ENCODE measurements at regions not wholly inside any gene's neighbourhood (a gene's known extent, or its start where the extent isn't known, plus 50 kb on each side); places are given as distances from the start of the nearest gene placed in this dataset.

DNA sequence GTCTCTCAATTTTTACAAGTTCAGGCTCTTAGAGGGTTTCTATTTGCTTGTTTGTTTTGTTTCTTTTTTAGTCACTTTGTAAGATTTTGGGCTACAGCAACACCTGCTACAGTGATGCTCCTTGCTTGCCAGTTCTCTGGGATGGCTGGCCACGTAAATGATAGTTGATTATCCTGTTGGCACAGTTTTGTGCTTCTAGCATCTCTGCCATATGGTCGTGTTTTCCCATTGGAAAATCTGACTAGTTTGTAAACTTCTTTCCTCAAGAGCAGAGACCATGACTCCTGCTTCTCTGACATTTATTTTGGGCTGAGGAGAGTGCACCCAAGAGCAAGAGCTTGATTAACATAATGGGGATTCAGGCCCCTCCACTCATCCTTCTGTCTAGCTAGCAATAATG is 1621.6 kb upstream of the RAG2 start:
- Mint-ChIP-seq H3K4me3 (no peak overlapping the region), H3K36me3 (ENCODE audit: low read depth) (peaks cover 7% of the 10 kb centered on the region), H3K9me3 (peaks cover 37% of the 10 kb centered on the region), H3K4me1 (no peaks in the 10 kb centered on the region), H3K27ac (no peak overlapping the region), H3K27me3 (ENCODE audit: insufficient read depth) (no peaks in the 10 kb centered on the region)
- no peak overlapping the region for H3K27ac ChIP-seq (ENCODE audit: low read depth, low read length)
- no peak overlapping the region for H3K9ac ChIP-seq (ENCODE audit: extremely low read depth, low read length, poor library complexity, severe bottlenecking)
- DNase-seq = no peak
- TF ChIP-seq, protein P1, sequence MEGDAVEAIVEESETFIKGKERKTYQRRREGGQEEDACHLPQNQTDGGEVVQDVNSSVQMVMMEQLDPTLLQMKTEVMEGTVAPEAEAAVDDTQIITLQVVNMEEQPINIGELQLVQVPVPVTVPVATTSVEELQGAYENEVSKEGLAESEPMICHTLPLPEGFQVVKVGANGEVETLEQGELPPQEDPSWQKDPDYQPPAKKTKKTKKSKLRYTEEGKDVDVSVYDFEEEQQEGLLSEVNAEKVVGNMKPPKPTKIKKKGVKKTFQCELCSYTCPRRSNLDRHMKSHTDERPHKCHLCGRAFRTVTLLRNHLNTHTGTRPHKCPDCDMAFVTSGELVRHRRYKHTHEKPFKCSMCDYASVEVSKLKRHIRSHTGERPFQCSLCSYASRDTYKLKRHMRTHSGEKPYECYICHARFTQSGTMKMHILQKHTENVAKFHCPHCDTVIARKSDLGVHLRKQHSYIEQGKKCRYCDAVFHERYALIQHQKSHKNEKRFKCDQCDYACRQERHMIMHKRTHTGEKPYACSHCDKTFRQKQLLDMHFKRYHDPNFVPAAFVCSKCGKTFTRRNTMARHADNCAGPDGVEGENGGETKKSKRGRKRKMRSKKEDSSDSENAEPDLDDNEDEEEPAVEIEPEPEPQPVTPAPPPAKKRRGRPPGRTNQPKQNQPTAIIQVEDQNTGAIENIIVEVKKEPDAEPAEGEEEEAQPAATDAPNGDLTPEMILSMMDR (conservative IDR thresholded peaks at IDR 0.05) = no peak
- H3K36me3 ChIP-seq (ENCODE audit: control insufficient read depth, insufficient read depth, low read length) = no peaks in the 10 kb centered on the region
- H3K27me3 ChIP-seq (ENCODE audit: control insufficient read depth, insufficient read depth, low read length, poor library complexity, severe bottlenecking) = no peaks in the 10 kb centered on the region
- WGBS, 2 experiments (ENCODE audit: insufficient coverage in 1 of 2, insufficient read length in 1 of 2) = 95% methylated on average over 2 of the region's 2 CpGs; no CpG with 5 or more reads in 1 of the 2 experiments
- peaks cover 52% of the 10 kb centered on the region for H3K9me3 ChIP-seq (ENCODE audit: control insufficient read depth, low read length)
- no peak overlapping the region for H3K4me3 ChIP-seq (ENCODE audit: low read length)
- H3K4me1 ChIP-seq (ENCODE audit: control insufficient read depth, insufficient read depth, low read length) = no peaks in the 10 kb centered on the region

DNA sequence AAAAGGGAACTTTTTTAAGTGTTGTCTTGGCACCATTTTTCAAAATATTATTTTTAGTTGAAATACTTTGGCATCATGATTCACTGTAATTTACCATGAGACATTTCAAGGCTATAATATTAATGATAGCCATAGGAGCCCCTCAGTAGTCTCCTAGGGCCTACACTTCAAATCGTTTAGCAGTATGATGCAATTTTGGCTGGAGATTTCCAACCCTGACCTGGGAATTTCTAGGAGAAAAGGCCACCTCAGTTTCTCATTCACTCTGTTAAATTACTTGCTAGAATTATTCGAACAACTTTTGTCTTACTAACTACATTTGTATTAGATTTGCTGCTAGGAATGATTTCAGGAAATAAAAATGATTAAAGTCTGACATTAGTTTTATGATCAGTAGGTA is 1610.9 kb upstream of the RAG2 start:
- H3K4me1 Mint-ChIP-seq = peaks cover 6% of the 10 kb centered on the region
- H3K9me3 Mint-ChIP-seq = no peaks in the 10 kb centered on the region
- H3K36me3 Mint-ChIP-seq (ENCODE audit: low read depth) = no peaks in the 10 kb centered on the region
- H3K4me1 ChIP-seq (ENCODE audit: control insufficient read depth, insufficient read depth, low read length) = peaks cover 10% of the 10 kb centered on the region
- H3K27me3 Mint-ChIP-seq (ENCODE audit: insufficient read depth) = no peaks in the 10 kb centered on the region
- no peaks in the 10 kb centered on the region for H3K9me3 ChIP-seq (ENCODE audit: control insufficient read depth, low read length)
- H3K27ac Mint-ChIP-seq = no peak overlapping the region
- 80 to 90% methylated on average over 1 to 2 of the region's 2 CpGs for WGBS, 2 experiments (ENCODE audit: insufficient coverage in 1 of 2, insufficient read length in 1 of 2)
- DNase-seq = no peak
- TF ChIP-seq, protein P1 (conservative IDR thresholded peaks at IDR 0.05) = no peak
- H3K4me3 ChIP-seq (ENCODE audit: low read length) = no peak overlapping the region
- no peak overlapping the region for H3K4me3 Mint-ChIP-seq
- H3K27me3 ChIP-seq (ENCODE audit: control insufficient read depth, insufficient read depth, low read length, poor library complexity, severe bottlenecking) = no peaks in the 10 kb centered on the region
- H3K27ac ChIP-seq (ENCODE audit: low read depth, low read length) = no peak overlapping the region
- no peak overlapping the region for H3K9ac ChIP-seq (ENCODE audit: extremely low read depth, low read length, poor library complexity, severe bottlenecking)
- H3K36me3 ChIP-seq (ENCODE audit: control insufficient read depth, insufficient read depth, low read length) = no peaks in the 10 kb centered on the region

GRCh38 chr11:38206663-38207062 is 1608.6 kb upstream of the RAG2 start:
- H3K36me3 ChIP-seq (ENCODE audit: control insufficient read depth, insufficient read depth, low read length) = no peaks in the 10 kb centered on the region
- Mint-ChIP-seq H3K27ac (no peak overlapping the region), H3K9me3 (no peaks in the 10 kb centered on the region), H3K4me3 (no peak overlapping the region), H3K36me3 (ENCODE audit: low read depth) (no peaks in the 10 kb centered on the region), H3K4me1 (no peaks in the 10 kb centered on the region), H3K27me3 (ENCODE audit: insufficient read depth) (no peaks in the 10 kb centered on the region)
- H3K27ac ChIP-seq (ENCODE audit: low read depth, low read length) = no peak overlapping the region
- no peak overlapping the region for H3K4me3 ChIP-seq (ENCODE audit: low read length)
- H3K27me3 ChIP-seq (ENCODE audit: control insufficient read depth, insufficient read depth, low read length, poor library complexity, severe bottlenecking) = no peaks in the 10 kb centered on the region
- WGBS, 2 experiments (ENCODE audit: insufficient coverage in 1 of 2, insufficient read length in 1 of 2) = no CpG with 5 or more reads among the region's 2 CpGs
- H3K9ac ChIP-seq (ENCODE audit: extremely low read depth, low read length, poor library complexity, severe bottlenecking) = no peak overlapping the region
- TF ChIP-seq, protein P1 (conservative IDR thresholded peaks at IDR 0.05) = no peak
- H3K9me3 ChIP-seq (ENCODE audit: control insufficient read depth, low read length) = no peaks in the 10 kb centered on the region
- no peaks in the 10 kb centered on the region for H3K4me1 ChIP-seq (ENCODE audit: control insufficient read depth, insufficient read depth, low read length)
- no peak for DNase-seq
